ENCODE measurements at regions not wholly inside any gene's neighbourhood (a gene's known extent, or its start where the extent isn't known, plus 50 kb on each side); places are given as distances from the start of the nearest gene placed in this dataset.

GRCh38 chr14:53836551-53836950 lies 120.1 kb downstream of the BMP4 start:
- dilution Hi-C loops (cut with MboI; ENCODE audit: extremely low pct_ligation_motif_present, low sequenced_read_pairs), result no loop called here
- Histone ChIP-seq H3K9me1 (ENCODE audit: control insufficient read depth, extremely low read depth, insufficient read depth, low read length) (no peaks in the 10 kb centered on the region), H3K27me3 (ENCODE audit: control insufficient read depth, extremely low read depth, insufficient read depth, low read length) (no peaks in the 10 kb centered on the region), H3K4me3 (ENCODE audit: control insufficient read depth in 2 of 3, extremely low read depth in 1 of 3, insufficient read depth in 2 of 3, low read depth in 1 of 3, low read length in 3 of 3) (no peak overlapping the region), H2AFZ (ENCODE audit: control insufficient read depth, low read length) (no peak overlapping the region), H3K79me2 (ENCODE audit: control insufficient read depth, insufficient read depth, low read length) (no peaks in the 10 kb centered on the region), H3K9ac (ENCODE audit: control insufficient read depth, extremely low read depth, insufficient read depth, low read length) (no peak overlapping the region), H3K4me1 (ENCODE audit: control insufficient read depth, extremely low read depth, insufficient read depth, low read length) (peaks cover 4% of the 10 kb centered on the region), H3K4me2 (ENCODE audit: control insufficient read depth, extremely low read depth, insufficient read depth, low read depth, low read length) (no peak overlapping the region), H3K36me3 (ENCODE audit: control insufficient read depth in 2 of 2, extremely low read depth in 1 of 2, insufficient read depth in 2 of 2, low read length in 2 of 2) (no peaks in the 10 kb centered on the region), H3K9me3 (ENCODE audit: control insufficient read depth, low read depth, low read length) (no peaks in the 10 kb centered on the region), H3K27ac (ENCODE audit: control insufficient read depth, insufficient read depth, low read length) (no peak overlapping the region), H4K20me1 (ENCODE audit: control insufficient read depth, extremely low read depth, insufficient read depth, low read length) (no peaks in the 10 kb centered on the region)
- TF ChIP-seq EZH2 (IDR thresholded peaks at IDR 0.05; ENCODE audit: low read length) (no peak), CTCF (optimal IDR thresholded peaks at IDR 0.05 in 1 of 3, IDR thresholded peaks at IDR 0.05 in 1 of 3, conservative IDR thresholded peaks at IDR 0.05 in 1 of 3; ENCODE audit: extremely low read depth in 1 of 3, insufficient read depth in 2 of 3, low read length in 3 of 3) (no peak)
- no peak for DNase-seq (ENCODE audit: low read depth, low spot score)
- FAIRE-seq, result no peak

- Histone ChIP-seq H3K4me3 (ENCODE audit: control insufficient read depth in 2 of 3, extremely low read depth in 1 of 3, insufficient read depth in 2 of 3, low read depth in 1 of 3, low read length in 3 of 3) (no peak overlapping the region), H3K9me1 (ENCODE audit: control insufficient read depth, extremely low read depth, insufficient read depth, low read length) (peaks cover 2% of the 10 kb centered on the region), H3K27me3 (ENCODE audit: control insufficient read depth, extremely low read depth, insufficient read depth, low read length) (no peaks in the 10 kb centered on the region), H2AFZ (ENCODE audit: control insufficient read depth, low read length) (no peak overlapping the region), H4K20me1 (ENCODE audit: control insufficient read depth, extremely low read depth, insufficient read depth, low read length) (no peaks in the 10 kb centered on the region), H3K27ac (ENCODE audit: control insufficient read depth, insufficient read depth, low read length) (no peak overlapping the region), H3K36me3 (ENCODE audit: control insufficient read depth in 2 of 2, extremely low read depth in 1 of 2, insufficient read depth in 2 of 2, low read length in 2 of 2) (no peaks in the 10 kb centered on the region), H3K4me1 (ENCODE audit: control insufficient read depth, extremely low read depth, insufficient read depth, low read length) (no peaks in the 10 kb centered on the region), H3K9ac (ENCODE audit: control insufficient read depth, extremely low read depth, insufficient read depth, low read length) (no peak overlapping the region), H3K4me2 (ENCODE audit: control insufficient read depth, extremely low read depth, insufficient read depth, low read depth, low read length) (no peak overlapping the region), H3K9me3 (ENCODE audit: control insufficient read depth, low read depth, low read length) (no peaks in the 10 kb centered on the region), H3K79me2 (ENCODE audit: control insufficient read depth, insufficient read depth, low read length) (no peaks in the 10 kb centered on the region)
- no peak for TF ChIP-seq EZH2 (IDR thresholded peaks at IDR 0.05; ENCODE audit: low read length)
- no peak for TF ChIP-seq CTCF (optimal IDR thresholded peaks at IDR 0.05 in 1 of 3, IDR thresholded peaks at IDR 0.05 in 1 of 3, conservative IDR thresholded peaks at IDR 0.05 in 1 of 3; ENCODE audit: extremely low read depth in 1 of 3, insufficient read depth in 2 of 3, low read length in 3 of 3)
- DNase-seq (ENCODE audit: low read depth, low spot score) (no peak), FAIRE-seq (no peak)
- dilution Hi-C loops (cut with MboI; ENCODE audit: extremely low pct_ligation_motif_present, low sequenced_read_pairs), result no loop called here
Measured at GRCh38 chr14:53828820-53829219, 127.8 kb downstream of the BMP4 start.

Data from keratinocyte (primary cell).